Eye (tissue), 1 donor: ENCODE measurements at regions not wholly inside any gene's neighbourhood (a gene's known extent, or its start where the extent isn't known, plus 50 kb on each side); places are given as distances from the start of the nearest gene placed in this dataset.

Experiments used
- DNase-seq: peaks from one replicate; pipeline ENCODE4 v3.0.0-alpha.2; 2015

- no peak for DNase-seq
These were observed 74.2 kb upstream of the MBOAT2 start for GRCh38 chr2:9077691-9078090.

DNA sequence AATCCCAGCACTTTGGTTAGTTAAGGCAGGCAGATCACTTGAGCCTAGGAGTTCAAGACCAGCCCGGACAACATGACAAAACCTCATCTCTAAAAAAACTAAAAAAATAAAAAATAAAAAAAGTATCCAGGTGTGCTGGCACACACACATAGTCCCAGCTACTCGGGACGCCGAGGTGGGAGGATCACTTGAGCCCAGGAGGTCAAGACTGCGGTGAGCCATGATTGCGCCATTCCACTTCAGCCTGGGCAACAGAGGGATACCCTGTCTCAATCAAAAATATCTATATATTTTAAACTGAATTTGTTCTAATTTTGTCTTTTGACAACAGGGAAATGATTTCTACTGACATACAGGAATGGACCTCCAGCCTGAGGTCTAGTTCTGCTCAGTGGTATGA lies 73.3 kb upstream of the MBOAT2 start:
- DNase-seq: no peak

- DNase-seq: no peak
These were observed 72.7 kb upstream of the MBOAT2 start for GRCh38 chr2:9076210-9076609.

GRCh38 chr2:9074930-9075329 lies 71.4 kb upstream of the MBOAT2 start:
- DNase-seq: no peak

GRCh38 chr2:9071584-9072124 lies 68.2 kb upstream of the MBOAT2 start:
- no peak for DNase-seq

DNA sequence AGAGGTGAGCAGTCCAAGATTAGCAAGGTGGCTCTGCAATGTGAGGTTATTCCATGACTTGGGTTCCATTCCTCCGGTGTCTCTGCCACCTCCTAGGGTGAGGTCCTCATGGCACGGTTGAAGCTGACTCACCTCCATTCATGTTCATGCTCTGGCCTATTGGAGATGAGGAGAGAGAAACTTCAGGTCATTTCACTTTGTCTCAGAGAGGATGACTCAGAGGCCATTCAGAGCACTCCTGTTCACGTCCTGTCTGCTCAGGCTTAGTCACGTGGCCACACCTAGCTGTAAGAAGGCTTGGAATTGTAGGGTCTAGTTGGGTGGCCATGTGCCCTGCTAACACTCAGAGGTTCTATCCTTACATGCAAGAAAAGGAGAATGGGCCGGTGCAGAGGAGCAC lies 67.5 kb upstream of the MBOAT2 start:
- DNase-seq: no peak

DNA sequence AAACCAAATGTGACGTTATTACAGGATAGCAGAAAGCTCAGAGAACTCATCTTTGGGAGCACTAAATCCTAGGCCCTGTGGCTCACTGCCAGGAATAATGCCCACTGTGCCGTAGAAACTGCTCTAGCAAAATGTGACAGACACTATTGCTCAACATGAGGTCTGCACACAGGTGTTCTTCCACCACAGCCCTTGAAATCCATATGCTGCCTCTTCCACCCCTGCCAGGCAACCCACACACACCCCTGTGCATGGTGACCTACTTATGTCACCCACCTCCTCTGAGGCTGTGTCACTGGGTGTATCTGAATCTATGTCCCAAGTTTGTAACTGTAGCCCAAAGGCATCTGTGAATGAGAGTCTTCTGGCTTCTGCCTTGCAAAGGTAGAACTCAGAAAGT lies 66.1 kb upstream of the MBOAT2 start:
- no peak for DNase-seq

DNA sequence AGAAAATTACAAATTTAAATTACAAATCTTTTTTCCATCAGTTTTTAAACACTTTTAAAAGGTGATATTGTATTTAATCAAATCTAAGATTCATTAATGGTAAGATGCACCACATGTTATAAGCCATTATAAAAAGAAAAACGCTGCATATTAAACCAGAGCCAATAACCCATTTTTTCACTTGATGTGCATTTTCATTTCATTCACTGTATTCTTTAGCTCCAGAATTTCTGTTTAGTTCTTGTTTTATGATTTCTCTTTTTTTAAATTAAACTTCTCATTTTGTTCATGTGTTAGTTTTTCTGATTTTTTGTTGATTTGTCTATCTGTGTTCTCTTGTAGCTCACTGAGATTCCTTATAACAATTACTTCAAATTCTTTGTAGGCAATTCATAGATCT lies 62.4 kb upstream of the MBOAT2 start:
- no peak for DNase-seq

DNA sequence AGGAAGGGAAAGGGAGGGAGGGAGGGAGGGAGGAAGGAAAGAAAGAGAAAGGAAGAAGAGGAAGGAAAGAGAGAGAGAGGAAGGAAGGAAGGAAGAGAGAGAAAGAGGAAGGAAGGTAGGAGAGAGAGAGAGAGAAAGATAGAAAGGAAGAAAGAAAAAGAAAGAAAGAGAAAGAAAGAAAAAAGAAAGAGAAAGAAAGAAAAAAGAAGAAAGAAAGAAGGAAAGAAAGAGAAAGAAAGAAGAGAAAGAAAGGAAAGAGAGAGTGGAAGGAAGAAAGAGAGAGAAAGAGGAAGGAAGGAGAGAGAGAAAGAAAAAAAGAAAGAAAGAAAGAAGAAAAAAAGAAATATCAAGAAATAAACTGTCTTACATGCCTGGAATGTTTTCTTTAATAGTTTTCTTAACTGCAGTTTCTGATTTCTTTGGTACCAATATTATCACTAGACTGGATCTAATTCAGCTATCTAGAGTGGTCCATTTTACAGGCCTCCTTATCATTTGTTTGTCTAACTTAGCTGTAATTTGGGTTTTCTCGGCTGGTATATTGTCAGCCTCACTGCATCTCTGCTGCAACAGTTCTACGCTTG lies 59.6 kb upstream of the MBOAT2 start:
- DNase-seq: no peak

DNA sequence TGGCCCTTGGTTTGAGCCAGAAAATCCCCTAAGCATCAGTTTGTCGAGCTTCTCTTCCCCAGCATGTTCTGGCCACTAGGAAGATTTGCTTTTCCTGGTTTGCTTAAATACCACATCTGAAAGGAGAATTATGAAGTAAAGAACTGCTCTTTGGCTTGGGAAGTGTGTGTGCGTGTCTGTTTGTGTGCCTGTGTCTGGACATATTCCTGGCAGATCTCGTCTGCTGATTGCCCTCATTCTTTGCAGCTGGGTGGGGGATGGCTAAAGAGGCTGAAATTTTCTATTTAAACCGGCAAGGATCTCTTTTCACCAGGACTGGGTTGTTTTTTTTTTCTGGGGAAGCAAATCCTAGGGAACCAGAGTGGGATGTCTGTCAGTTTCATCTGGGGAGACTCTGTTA lies 57.3 kb upstream of the MBOAT2 start:
- DNase-seq: no peak

- DNase-seq: no peak
These were observed 54.7 kb upstream of the MBOAT2 start for GRCh38 chr2:9057939-9058761.

DNA sequence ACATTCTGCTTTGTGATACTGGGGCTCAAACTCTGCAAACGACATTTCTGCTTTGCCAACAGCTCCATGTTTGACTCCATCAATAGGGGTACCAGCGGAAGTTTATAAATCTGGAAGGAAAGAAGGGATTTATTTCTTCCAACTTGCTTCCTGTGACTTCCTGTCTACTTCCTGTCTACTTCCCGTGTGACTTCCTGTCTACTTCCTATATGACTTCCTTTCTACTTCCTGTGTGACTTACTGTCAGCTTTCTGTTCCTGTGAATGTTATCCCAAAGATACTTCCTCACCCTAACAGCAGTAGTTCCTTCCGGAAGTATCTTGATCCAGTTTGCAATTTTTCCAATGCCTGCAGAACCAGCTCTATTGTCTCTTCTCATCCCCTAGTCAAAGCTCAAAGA lies 52.0 kb upstream of the MBOAT2 start:
- DNase-seq: no peak

GRCh38 chr2:9053534-9053931 lies 50.0 kb upstream of the MBOAT2 start:
- DNase-seq: no peak
